ENCODE measurements at regions not wholly inside any gene's neighbourhood (a gene's known extent, or its start where the extent isn't known, plus 50 kb on each side); places are given as distances from the start of the nearest gene placed in this dataset.

DNA sequence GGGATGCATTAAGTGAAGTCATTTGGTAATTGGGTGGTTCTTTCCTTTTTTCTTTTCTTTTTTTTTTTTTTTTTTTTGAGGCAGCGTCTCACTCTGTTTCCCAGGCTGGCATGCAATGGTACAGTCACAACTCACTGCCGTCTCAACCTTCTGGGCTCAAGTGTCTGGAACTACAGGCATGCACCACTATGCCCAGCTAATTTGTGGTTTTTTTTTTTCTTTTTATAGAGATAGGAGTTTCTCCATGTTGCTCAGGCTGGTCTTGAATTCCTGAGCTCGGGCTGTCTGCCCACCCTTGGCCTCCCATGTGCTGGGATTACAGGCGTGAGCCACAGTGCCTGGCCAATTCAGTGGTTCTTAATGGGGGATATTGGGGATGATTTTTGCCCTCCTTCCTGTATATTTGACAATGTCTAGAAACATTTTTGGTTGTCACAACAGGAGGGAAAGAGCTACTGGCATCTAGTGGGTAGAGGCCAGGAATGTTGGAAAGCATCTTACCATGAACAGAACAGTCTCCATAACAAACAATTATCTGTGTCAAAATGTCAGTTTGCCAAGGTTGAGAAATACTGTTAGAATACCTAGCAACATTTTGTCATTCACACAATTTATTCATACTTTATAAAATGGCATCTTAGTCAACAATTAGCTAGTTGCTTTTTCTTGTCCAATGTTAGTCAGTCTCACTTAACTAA, 79.4 kb upstream of the CNTN3 start:
- Histone ChIP-seq H3K4me2 (ENCODE audit: control insufficient read depth, extremely low read depth, insufficient read depth, low read depth, low read length) (no peak overlapping the region), H3K4me3 (ENCODE audit: control insufficient read depth in 2 of 3, extremely low read depth in 1 of 3, insufficient read depth in 2 of 3, low read depth in 1 of 3, low read length in 3 of 3) (no peak overlapping the region), H2AFZ (ENCODE audit: control insufficient read depth, low read length) (no peak overlapping the region), H3K36me3 (ENCODE audit: control insufficient read depth in 2 of 2, extremely low read depth in 1 of 2, insufficient read depth in 2 of 2, low read length in 2 of 2) (no peaks in the 10 kb centered on the region), H3K79me2 (ENCODE audit: control insufficient read depth, insufficient read depth, low read length) (no peaks in the 10 kb centered on the region), H4K20me1 (ENCODE audit: control insufficient read depth, extremely low read depth, insufficient read depth, low read length) (no peaks in the 10 kb centered on the region), H3K9ac (ENCODE audit: control insufficient read depth, extremely low read depth, insufficient read depth, low read length) (no peak overlapping the region), H3K27ac (ENCODE audit: control insufficient read depth, insufficient read depth, low read length) (no peak overlapping the region), H3K4me1 (ENCODE audit: control insufficient read depth, extremely low read depth, insufficient read depth, low read length) (no peaks in the 10 kb centered on the region), H3K9me1 (ENCODE audit: control insufficient read depth, extremely low read depth, insufficient read depth, low read length) (no peaks in the 10 kb centered on the region), H3K27me3 (ENCODE audit: control insufficient read depth, extremely low read depth, insufficient read depth, low read length) (no peaks in the 10 kb centered on the region), H3K9me3 (ENCODE audit: control insufficient read depth, low read depth, low read length) (no peaks in the 10 kb centered on the region)
- no peak for FAIRE-seq
- dilution Hi-C loops (cut with MboI; ENCODE audit: extremely low pct_ligation_motif_present, low sequenced_read_pairs), result no loop called here
- DNase-seq (ENCODE audit: low read depth, low spot score), result no peak
- TF ChIP-seq EZH2 (IDR thresholded peaks at IDR 0.05; ENCODE audit: low read length), result no peak
- TF ChIP-seq, protein P1, sequence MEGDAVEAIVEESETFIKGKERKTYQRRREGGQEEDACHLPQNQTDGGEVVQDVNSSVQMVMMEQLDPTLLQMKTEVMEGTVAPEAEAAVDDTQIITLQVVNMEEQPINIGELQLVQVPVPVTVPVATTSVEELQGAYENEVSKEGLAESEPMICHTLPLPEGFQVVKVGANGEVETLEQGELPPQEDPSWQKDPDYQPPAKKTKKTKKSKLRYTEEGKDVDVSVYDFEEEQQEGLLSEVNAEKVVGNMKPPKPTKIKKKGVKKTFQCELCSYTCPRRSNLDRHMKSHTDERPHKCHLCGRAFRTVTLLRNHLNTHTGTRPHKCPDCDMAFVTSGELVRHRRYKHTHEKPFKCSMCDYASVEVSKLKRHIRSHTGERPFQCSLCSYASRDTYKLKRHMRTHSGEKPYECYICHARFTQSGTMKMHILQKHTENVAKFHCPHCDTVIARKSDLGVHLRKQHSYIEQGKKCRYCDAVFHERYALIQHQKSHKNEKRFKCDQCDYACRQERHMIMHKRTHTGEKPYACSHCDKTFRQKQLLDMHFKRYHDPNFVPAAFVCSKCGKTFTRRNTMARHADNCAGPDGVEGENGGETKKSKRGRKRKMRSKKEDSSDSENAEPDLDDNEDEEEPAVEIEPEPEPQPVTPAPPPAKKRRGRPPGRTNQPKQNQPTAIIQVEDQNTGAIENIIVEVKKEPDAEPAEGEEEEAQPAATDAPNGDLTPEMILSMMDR (optimal IDR thresholded peaks at IDR 0.05 in 1 of 3, IDR thresholded peaks at IDR 0.05 in 1 of 3, conservative IDR thresholded peaks at IDR 0.05 in 1 of 3; ENCODE audit: extremely low read depth in 1 of 3, insufficient read depth in 2 of 3, low read length in 3 of 3), result no peak

DNA sequence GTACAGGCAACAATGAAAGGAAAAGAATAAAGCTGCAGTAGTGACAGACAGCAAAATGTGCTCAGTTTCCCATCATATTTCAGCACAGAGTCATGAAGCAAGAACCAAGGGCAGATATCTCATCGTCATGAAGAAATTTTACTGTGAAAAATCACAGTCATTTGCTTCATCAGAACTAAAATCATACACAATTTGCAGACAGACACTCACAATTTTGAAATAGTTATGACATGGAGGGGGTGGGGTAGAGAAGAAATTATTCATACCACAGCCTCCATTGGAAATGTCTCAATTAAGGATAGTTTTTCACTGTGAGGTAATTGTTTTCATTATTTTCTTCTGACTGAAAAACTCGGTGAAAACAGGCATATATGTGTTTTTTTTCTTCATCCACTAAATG, 78.8 kb upstream of the CNTN3 start:
- TF ChIP-seq, protein P1 (optimal IDR thresholded peaks at IDR 0.05 in 1 of 3, IDR thresholded peaks at IDR 0.05 in 1 of 3, conservative IDR thresholded peaks at IDR 0.05 in 1 of 3; ENCODE audit: extremely low read depth in 1 of 3, insufficient read depth in 2 of 3, low read length in 3 of 3), result no peak
- no peak overlapping the region for H3K9ac ChIP-seq (ENCODE audit: control insufficient read depth, extremely low read depth, insufficient read depth, low read length)
- no peak overlapping the region for H2AFZ ChIP-seq (ENCODE audit: control insufficient read depth, low read length)
- no peaks in the 10 kb centered on the region for H4K20me1 ChIP-seq (ENCODE audit: control insufficient read depth, extremely low read depth, insufficient read depth, low read length)
- no peaks in the 10 kb centered on the region for H3K4me1 ChIP-seq (ENCODE audit: control insufficient read depth, extremely low read depth, insufficient read depth, low read length)
- FAIRE-seq (no peak), DNase-seq (ENCODE audit: low read depth, low spot score) (no peak)
- no peak overlapping the region for H3K4me2 ChIP-seq (ENCODE audit: control insufficient read depth, extremely low read depth, insufficient read depth, low read depth, low read length)
- H3K9me3 ChIP-seq (ENCODE audit: control insufficient read depth, low read depth, low read length), result no peaks in the 10 kb centered on the region
- dilution Hi-C loops (cut with MboI; ENCODE audit: extremely low pct_ligation_motif_present, low sequenced_read_pairs), result no loop called here
- no peaks in the 10 kb centered on the region for H3K79me2 ChIP-seq (ENCODE audit: control insufficient read depth, insufficient read depth, low read length)
- no peaks in the 10 kb centered on the region for H3K27me3 ChIP-seq (ENCODE audit: control insufficient read depth, extremely low read depth, insufficient read depth, low read length)
- H3K4me3 ChIP-seq (ENCODE audit: control insufficient read depth in 2 of 3, extremely low read depth in 1 of 3, insufficient read depth in 2 of 3, low read depth in 1 of 3, low read length in 3 of 3), result no peak overlapping the region
- H3K27ac ChIP-seq (ENCODE audit: control insufficient read depth, insufficient read depth, low read length), result no peak overlapping the region
- H3K9me1 ChIP-seq (ENCODE audit: control insufficient read depth, extremely low read depth, insufficient read depth, low read length), result no peaks in the 10 kb centered on the region
- no peaks in the 10 kb centered on the region for H3K36me3 ChIP-seq (ENCODE audit: control insufficient read depth in 2 of 2, extremely low read depth in 1 of 2, insufficient read depth in 2 of 2, low read length in 2 of 2)
